ENCODE measurements at regions not wholly inside any gene's neighbourhood (a gene's known extent, or its start where the extent isn't known, plus 50 kb on each side); places are given as distances from the start of the nearest gene placed in this dataset.
A peak's percentile ranks its signal among the peaks of the same experiment; 100 is the strongest.
"Not testable (repeated sequence)": the region's sequence is repeated elsewhere in the genome, so short reads cannot be mapped to it uniquely, and the experiment has no call there.

GRCh38 chr13:22961835-22962537 lies 218.8 kb upstream of the SGCG start:
- H3K9me3 ChIP-seq (ENCODE audit: low read length), result no peaks in the 10 kb centered on the region
- H3K4me1 ChIP-seq (ENCODE audit: insufficient read depth, low read length), result no peaks in the 10 kb centered on the region
- no peaks in the 10 kb centered on the region for H3K36me3 ChIP-seq (ENCODE audit: insufficient read depth, low read length)
- no peaks in the 10 kb centered on the region for H3K27me3 ChIP-seq (ENCODE audit: insufficient read depth, low read length)
- no peak overlapping the region for H2AFZ ChIP-seq (ENCODE audit: low read depth, low read length)
- H3K4me3 ChIP-seq (ENCODE audit: low read length), result no peak overlapping the region

DNA sequence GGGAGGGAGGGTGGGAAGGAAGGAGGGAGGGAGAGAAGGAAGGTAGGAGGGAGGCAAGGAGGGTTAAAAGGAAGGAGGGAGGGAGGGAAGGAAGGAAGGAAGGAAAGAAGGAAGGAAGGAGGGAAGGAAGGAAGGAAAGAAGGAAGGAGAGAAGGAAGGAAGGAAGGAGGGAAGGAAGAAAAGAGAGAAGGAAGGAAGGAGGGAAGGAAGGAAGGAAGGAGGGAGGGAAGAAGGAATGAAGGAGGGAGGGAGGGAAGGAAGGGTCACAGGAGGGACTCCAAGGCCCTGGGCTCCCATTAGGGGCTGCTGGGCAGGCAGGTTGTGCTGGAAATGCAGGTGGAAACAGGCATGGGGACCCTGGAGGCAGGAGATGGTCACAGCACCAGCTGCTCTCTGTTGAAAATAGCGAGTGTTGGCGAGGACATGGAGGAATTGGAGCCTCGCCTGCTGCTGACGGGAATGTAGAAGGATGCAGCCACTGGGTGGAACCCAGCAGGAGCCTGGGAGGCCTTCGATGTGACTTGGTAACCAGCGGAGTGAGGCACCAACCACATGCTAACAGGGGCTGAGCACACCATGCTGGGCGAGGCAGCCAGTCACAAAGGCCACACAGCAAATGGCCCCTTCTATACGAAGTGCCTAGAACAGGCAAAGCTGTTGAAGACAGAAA lies 217.3 kb upstream of the SGCG start:
- H3K27me3 ChIP-seq (ENCODE audit: insufficient read depth, low read length); H3K4me1 ChIP-seq (ENCODE audit: insufficient read depth, low read length); H3K9me3 ChIP-seq (ENCODE audit: low read length); H3K4me3 ChIP-seq (ENCODE audit: low read length); H2AFZ ChIP-seq (ENCODE audit: low read depth, low read length); H3K36me3 ChIP-seq (ENCODE audit: insufficient read depth, low read length): not testable (repeated sequence)

DNA sequence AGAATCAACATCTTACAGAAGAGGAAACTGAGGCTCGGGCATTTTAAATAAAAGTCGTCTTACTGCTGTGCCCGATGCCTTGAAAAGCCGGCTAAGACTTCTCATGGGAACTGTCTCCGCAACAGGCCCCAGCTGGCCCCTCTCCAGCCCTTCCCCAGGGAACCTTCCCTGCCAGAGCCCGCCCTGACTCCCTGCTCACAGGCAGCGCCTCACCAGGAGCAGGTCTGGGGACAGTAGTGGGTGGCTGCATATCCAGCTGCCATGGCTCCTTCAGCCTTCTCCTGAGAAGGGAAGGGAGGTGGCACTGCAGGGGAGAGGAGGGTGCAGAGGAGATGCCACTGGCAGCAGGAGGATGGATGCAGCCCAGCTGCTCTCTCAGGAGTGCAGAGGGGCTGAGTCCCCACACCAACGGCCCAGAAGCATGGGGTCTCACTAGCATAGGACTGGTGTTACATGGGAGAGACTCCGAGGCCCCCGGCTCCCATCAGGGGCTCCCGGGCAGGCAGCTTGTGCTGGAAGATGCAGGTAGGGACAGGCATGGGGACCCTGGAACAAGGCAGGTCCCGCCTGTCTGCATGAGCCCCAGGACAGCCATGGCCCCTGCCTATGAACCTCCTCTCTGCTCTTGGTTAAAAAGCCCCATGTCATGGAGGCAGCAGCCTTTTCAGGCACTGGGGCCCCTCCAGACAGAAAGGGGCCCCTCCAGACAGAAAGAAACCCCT lies 216.4 kb upstream of the SGCG start:
- H3K9me3 ChIP-seq (ENCODE audit: low read length), result no peaks in the 10 kb centered on the region
- H3K4me1 ChIP-seq (ENCODE audit: insufficient read depth, low read length), result no peaks in the 10 kb centered on the region
- H2AFZ ChIP-seq (ENCODE audit: low read depth, low read length), result no peak overlapping the region
- H3K4me3 ChIP-seq (ENCODE audit: low read length), result no peak overlapping the region
- H3K27me3 ChIP-seq (ENCODE audit: insufficient read depth, low read length), result no peaks in the 10 kb centered on the region
- H3K36me3 ChIP-seq (ENCODE audit: insufficient read depth, low read length), result no peaks in the 10 kb centered on the region

DNA sequence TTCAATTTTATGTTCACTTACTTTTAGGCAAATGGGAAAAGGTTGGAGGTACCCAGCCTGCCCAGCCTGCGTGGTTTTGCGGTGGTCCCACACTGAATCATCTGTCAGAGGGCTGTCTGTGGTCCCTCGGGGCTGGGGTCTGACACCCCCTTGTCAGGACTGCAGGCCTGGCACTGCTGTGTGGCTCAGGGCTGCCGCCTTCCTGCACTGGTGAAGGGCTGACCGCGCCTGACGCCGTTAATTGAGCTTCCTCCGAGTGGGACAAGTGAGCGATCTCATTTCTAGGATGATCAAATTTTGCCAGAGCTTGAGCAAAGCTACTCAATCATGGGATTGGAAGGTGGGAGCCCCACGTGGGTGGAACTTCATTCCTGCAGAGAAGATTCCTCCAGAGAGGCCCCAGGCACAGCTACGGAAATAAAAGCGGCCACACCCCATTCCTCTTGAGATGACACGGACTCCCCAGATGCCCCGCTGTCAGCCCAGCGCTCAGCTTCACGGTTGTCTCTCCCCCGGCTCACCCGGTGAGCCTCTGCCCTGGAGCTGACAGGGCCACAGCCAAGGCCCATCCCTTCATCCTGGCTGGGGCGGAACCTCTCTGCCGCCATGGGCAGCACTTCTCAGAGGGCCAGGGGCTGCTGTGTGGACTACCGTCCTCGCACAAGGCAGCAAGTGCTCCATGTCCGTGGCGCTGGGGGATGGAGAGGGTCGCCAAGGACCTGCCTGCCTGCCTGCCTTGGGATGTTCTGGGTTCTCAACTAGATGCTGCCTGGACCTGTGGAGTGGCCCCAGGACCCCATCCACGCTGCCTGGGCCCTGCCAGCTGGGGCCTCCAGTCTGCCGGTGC lies 215.5 kb upstream of the SGCG start:
- not testable (repeated sequence) for H3K36me3 ChIP-seq (ENCODE audit: insufficient read depth, low read length); H2AFZ ChIP-seq (ENCODE audit: low read depth, low read length); H3K4me1 ChIP-seq (ENCODE audit: insufficient read depth, low read length); H3K27me3 ChIP-seq (ENCODE audit: insufficient read depth, low read length); H3K4me3 ChIP-seq (ENCODE audit: low read length); H3K9me3 ChIP-seq (ENCODE audit: low read length)

- not testable (repeated sequence) for H3K27me3 ChIP-seq (ENCODE audit: insufficient read depth, low read length); H2AFZ ChIP-seq (ENCODE audit: low read depth, low read length); H3K4me1 ChIP-seq (ENCODE audit: insufficient read depth, low read length); H3K9me3 ChIP-seq (ENCODE audit: low read length); H3K36me3 ChIP-seq (ENCODE audit: insufficient read depth, low read length); H3K4me3 ChIP-seq (ENCODE audit: low read length)
Measured at GRCh38 chr13:22965858-22966239, 214.9 kb upstream of the SGCG start.

- H3K4me1 ChIP-seq (ENCODE audit: insufficient read depth, low read length); H3K9me3 ChIP-seq (ENCODE audit: low read length): not testable (repeated sequence)
Measured at GRCh38 chr13:22966753-22967152, 214.0 kb upstream of the SGCG start.

DNA sequence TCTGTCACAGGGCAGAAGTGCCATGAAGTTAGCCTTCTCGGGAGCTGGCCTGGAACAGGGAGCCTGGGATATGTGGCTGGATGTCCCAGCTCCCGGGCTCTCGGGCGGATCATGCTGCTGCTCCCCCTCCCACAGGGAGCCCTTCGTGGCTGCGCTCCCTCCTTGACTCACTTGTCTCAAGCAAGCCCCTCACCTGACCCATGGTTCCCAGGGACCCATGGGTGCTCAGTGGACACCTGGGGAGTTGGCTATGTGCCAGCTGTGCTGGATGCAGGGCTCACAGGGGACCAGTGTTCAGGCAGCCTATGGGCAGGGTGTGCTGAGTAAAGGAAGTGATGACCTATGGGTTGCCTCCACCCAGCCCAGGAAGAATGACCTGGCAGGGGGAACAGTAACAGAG lies 213.1 kb upstream of the SGCG start:
- Histone ChIP-seq H3K4me1 (ENCODE audit: insufficient read depth, low read length) (no peaks in the 10 kb centered on the region), H3K27me3 (ENCODE audit: insufficient read depth, low read length) (no peaks in the 10 kb centered on the region), H3K36me3 (ENCODE audit: insufficient read depth, low read length) (no peaks in the 10 kb centered on the region), H2AFZ (ENCODE audit: low read depth, low read length) (no peak overlapping the region), H3K4me3 (ENCODE audit: low read length) (no peak overlapping the region), H3K9me3 (ENCODE audit: low read length) (no peaks in the 10 kb centered on the region)

More at GRCh38 chr13:22966753-22967152, 214.0 kb upstream of the SGCG start:
- H3K4me3 ChIP-seq (ENCODE audit: low read length); H3K36me3 ChIP-seq (ENCODE audit: insufficient read depth, low read length); H3K27me3 ChIP-seq (ENCODE audit: insufficient read depth, low read length); H2AFZ ChIP-seq (ENCODE audit: low read depth, low read length): not testable (repeated sequence)

GRCh38 chr13:22979952-22980351 lies 200.8 kb upstream of the SGCG start:
- Histone ChIP-seq H3K27me3 (ENCODE audit: insufficient read depth, low read length) (no peaks in the 10 kb centered on the region), H3K4me3 (ENCODE audit: low read length) (no peak overlapping the region), H3K4me1 (ENCODE audit: insufficient read depth, low read length) (no peaks in the 10 kb centered on the region), H3K9me3 (ENCODE audit: low read length) (peaks cover 4% of the 10 kb centered on the region), H3K36me3 (ENCODE audit: insufficient read depth, low read length) (no peaks in the 10 kb centered on the region), H2AFZ (ENCODE audit: low read depth, low read length) (no peak overlapping the region)

- H2AFZ ChIP-seq (ENCODE audit: low read depth, low read length), result no peak overlapping the region
- H3K27me3 ChIP-seq (ENCODE audit: insufficient read depth, low read length), result no peaks in the 10 kb centered on the region
- no peak overlapping the region for H3K4me3 ChIP-seq (ENCODE audit: low read length)
- peaks cover 5% of the 10 kb centered on the region for H3K9me3 ChIP-seq (ENCODE audit: low read length)
- no peaks in the 10 kb centered on the region for H3K4me1 ChIP-seq (ENCODE audit: insufficient read depth, low read length)
- H3K36me3 ChIP-seq (ENCODE audit: insufficient read depth, low read length), result no peaks in the 10 kb centered on the region
Measured at GRCh38 chr13:22980936-22981335, 199.8 kb upstream of the SGCG start.

- Histone ChIP-seq H2AFZ (ENCODE audit: low read depth, low read length) (peak overlapping the region; percentile 94), H3K4me1 (ENCODE audit: insufficient read depth, low read length) (peaks cover 9% of the 10 kb centered on the region), H3K9me3 (ENCODE audit: low read length) (peaks cover 3% of the 10 kb centered on the region), H3K4me3 (ENCODE audit: low read length) (peak overlapping the region; percentile 13), H3K36me3 (ENCODE audit: insufficient read depth, low read length) (no peaks in the 10 kb centered on the region), H3K27me3 (ENCODE audit: insufficient read depth, low read length) (no peaks in the 10 kb centered on the region)
Measured at GRCh38 chr13:22993148-22993547, 187.6 kb upstream of the SGCG start.

DNA sequence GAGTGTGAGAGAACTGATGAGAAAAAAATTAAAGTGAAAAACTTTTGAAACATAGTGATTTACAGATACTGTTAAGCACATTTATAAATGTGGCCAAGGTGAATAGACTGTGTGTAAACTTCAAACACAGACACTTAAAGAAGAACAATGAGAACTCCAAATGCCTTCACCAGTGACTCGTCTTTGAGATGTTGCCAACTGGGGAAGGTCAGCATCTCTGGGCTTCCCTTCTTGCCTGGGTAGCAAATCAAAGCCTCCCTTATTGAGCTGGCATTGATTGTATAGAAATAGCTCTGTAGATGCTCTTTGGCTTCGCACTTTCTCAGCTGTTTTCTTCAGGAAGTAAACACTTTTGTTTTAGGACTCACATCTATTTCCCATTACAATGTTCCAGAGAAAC lies 177.3 kb upstream of the SGCG start:
- no peaks in the 10 kb centered on the region for H3K4me1 ChIP-seq (ENCODE audit: insufficient read depth, low read length)
- no peaks in the 10 kb centered on the region for H3K27me3 ChIP-seq (ENCODE audit: insufficient read depth, low read length)
- H3K9me3 ChIP-seq (ENCODE audit: low read length), result peaks cover 3% of the 10 kb centered on the region
- no peaks in the 10 kb centered on the region for H3K36me3 ChIP-seq (ENCODE audit: insufficient read depth, low read length)
- H2AFZ ChIP-seq (ENCODE audit: low read depth, low read length), result no peak overlapping the region
- H3K4me3 ChIP-seq (ENCODE audit: low read length), result no peak overlapping the region

DNA sequence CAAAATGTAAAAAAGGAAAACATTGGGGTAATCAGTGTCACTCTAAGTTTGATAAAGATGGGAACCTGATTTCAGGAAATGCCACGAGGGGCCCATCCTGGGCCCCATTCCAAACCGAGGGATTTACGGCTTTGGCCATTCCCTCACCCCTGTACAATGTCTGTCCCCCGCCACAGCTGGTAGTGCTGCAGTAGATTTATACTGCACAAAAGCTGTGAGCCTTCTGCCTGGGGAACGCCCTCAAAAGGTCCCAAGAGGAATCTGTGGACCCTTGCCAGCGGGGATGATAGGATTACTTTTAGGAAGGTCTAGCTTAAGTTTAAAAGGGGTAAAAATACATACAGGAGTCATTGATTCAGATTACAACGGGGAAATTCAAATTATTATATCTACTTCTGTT lies 173.4 kb upstream of the SGCG start:
- H3K9me3 ChIP-seq (ENCODE audit: low read length), result peaks cover under 1% of the 10 kb centered on the region
- no peaks in the 10 kb centered on the region for H3K27me3 ChIP-seq (ENCODE audit: insufficient read depth, low read length)
- H3K4me1 ChIP-seq (ENCODE audit: insufficient read depth, low read length), result no peaks in the 10 kb centered on the region

DNA sequence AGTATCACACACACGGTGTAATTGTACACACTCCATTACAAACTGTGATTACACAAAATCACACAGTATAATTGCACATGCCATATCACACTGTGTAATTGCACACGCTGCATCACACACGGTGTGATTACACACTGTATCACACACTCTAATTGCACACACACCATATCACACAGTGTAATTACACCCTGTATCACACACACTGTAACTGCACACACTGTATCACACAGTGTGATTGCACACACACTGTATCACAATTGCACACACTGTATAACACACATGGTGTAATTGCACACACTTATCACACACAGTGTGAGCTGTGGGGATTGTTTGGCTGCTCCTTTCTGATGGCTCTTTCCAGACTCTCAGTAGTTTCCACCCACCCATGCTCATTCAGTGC lies 162.6 kb upstream of the SGCG start:
- no peaks in the 10 kb centered on the region for H3K27me3 ChIP-seq (ENCODE audit: insufficient read depth, low read length)
- H2AFZ ChIP-seq (ENCODE audit: low read depth, low read length), result no peak overlapping the region
- H3K4me1 ChIP-seq (ENCODE audit: insufficient read depth, low read length), result no peaks in the 10 kb centered on the region
- no peaks in the 10 kb centered on the region for H3K36me3 ChIP-seq (ENCODE audit: insufficient read depth, low read length)
- H3K4me3 ChIP-seq (ENCODE audit: low read length), result no peak overlapping the region
- H3K9me3 ChIP-seq (ENCODE audit: low read length), result no peaks in the 10 kb centered on the region

More for the DNA sequence above, 173.4 kb upstream of the SGCG start:
- Histone ChIP-seq H3K36me3 (ENCODE audit: insufficient read depth, low read length) (no peaks in the 10 kb centered on the region), H2AFZ (ENCODE audit: low read depth, low read length) (no peak overlapping the region), H3K4me3 (ENCODE audit: low read length) (no peak overlapping the region)

Data from neuron (in vitro differentiated cells).